Body of pancreas (tissue), 4 donors: ENCODE measurements at regions not wholly inside any gene's neighbourhood (a gene's known extent, or its start where the extent isn't known, plus 50 kb on each side); places are given as distances from the start of the nearest gene placed in this dataset.

Experiments
- CTCF ChIP-seq, 7 experiments: fragments of 450-650 bp in 4 of 7; fragments of 200-600 bp in 3 of 7; sonication (generic) in 3 of 7; IDR thresholded peaks; one replicate each; pipeline ENCODE4 v1.5.1; 2016 to 2019; ENCODE audit warnings: antibody characterized with exemption in 7 of 7
- POLR2A ChIP-seq, 3 donors: fragments of 450-650 bp; IDR thresholded peaks; one replicate each; pipeline ENCODE4 v1.6.1; 2016; ENCODE audit warnings: antibody characterized with exemption in 3 of 3, mild to moderate bottlenecking in 2 of 3

DNA sequence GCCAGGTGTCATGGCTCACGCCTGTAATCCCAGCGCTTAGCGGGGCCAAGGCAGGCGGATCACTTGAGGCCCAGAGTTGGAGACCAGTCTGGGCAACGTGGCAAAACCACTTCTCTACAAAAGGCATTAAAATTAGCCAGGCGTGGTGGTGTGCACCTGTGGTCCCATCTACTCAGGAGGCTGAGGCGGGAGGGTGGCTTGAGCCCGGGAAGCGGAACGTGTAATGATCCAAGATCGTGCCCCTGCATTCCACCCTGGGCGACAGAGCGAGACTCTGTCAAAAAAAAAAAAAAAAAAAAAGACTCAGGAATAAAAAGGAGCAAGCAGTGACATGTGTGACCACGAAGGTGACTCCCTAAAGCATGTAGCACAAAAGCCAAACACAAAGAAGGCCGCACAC, 50.1 kb upstream of the SALL3 start:
- no peak for TF ChIP-seq CTCF (IDR thresholded peaks at IDR 0.05)
- TF ChIP-seq POLR2A (IDR thresholded peaks at IDR 0.05) = no peak
